ENCODE measurements at regions not wholly inside any gene's neighbourhood (a gene's known extent, or its start where the extent isn't known, plus 50 kb on each side); places are given as distances from the start of the nearest gene placed in this dataset.

- peak; percentile 90 for DNase-seq
Measured at GRCh38 chr13:99436686-99437416, 64.4 kb upstream of the TM9SF2 start.

- no peak for DNase-seq
Measured at GRCh38 chr13:99439048-99439447, 62.2 kb upstream of the TM9SF2 start.

DNA sequence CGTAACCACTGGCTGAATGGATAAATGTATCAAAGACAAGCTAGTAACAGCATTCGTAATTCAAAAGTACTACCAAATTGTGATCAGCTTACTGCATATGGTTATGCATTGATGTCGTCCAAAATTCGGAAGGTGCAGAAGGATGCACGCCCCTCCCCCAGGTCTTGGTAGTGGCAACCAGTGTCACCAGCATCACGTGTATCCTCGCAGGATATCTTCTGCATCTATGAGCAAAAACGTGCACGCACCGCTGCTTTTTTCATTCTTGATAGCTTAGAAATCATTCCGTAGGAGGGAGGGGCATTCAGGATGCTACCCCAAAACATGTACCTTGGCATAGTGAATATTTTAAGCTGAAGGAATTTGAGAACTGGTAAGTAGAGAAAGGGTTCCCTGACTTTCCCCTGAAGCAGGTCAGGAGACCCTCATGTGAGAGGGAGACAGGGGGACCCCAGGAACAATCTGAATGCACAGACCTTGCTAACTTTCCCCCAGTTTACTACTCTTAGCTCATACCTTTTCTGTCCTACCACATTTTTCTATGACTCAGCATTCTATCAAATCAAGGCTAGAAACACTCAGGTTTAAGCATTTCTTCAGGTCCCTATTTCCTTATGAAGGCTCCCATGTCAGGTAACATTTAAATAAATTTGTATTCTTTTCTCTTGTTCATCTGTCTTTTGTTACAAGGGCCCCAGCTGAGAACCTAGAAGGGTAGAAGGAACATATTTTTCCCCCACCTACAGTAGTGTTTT, 61.2 kb upstream of the TM9SF2 start:
- DNase-seq = no peak

- DNase-seq = peak; percentile 79
Measured at GRCh38 chr13:99442273-99442895, 58.9 kb upstream of the TM9SF2 start.

DNA sequence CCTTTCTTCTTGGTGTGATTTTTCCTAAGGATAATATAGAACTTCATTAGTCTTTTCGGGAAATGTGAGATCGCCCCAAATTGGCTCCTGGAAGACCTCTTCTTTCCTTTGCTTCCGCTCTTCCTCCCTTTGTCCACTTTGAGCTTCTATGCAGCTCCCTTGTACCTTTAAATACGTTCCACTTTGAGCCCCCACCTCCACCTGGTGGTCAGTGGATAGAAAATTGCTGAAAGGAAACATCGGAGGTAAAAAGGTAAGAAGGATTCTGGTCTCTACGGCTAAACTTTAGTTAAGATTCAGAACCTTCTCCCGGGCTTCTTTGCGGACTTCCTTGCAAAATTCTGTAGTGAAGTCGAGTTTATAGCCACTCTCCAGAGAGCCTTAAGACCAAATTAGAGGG, 55.0 kb upstream of the TM9SF2 start:
- peak; percentile 28 for DNase-seq

GRCh38 chr13:99448546-99448945, 52.7 kb upstream of the TM9SF2 start:
- no peak for DNase-seq

DNA sequence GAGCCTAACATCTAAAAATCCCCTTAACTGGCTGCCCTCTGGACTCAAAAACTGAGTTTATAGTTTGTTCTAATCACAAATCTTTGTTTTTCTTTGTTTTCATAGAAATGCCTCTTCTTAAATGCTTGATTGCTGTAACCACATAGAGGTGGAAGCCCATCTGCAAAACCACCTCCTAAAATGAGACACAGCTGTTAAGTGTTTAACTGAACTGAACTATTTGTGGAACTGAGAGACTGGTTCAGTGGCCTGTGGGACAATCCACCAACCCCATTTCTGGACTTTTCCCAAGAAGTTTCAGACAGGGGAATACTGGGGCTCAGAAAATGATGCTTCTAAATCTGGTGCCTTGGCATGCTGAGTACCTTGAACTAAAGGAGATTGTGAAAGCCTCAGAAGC, 50.9 kb upstream of the TM9SF2 start:
- no peak for DNase-seq
